Effector memory CD4-positive, alpha-beta T cell (primary cell): ENCODE measurements at regions not wholly inside any gene's neighbourhood (a gene's known extent, or its start where the extent isn't known, plus 50 kb on each side); places are given as distances from the start of the nearest gene placed in this dataset.

Source experiments
- DNase-seq, 3 donors: peaks; one replicate each; pipeline ENCODE4 v3.0.0-alpha.2; 2020
- H3K27ac ChIP-seq: 2 replicates; pipeline ENCODE4 v1.7.0; 2013; ENCODE audit warnings: mild to moderate bottlenecking, low read length, moderate library complexity; ENCODE audit not compliant: insufficient read depth, poor library complexity, severe bottlenecking
- H3K27me3 ChIP-seq: replicated peaks from 2 replicates; pipeline ENCODE4 v1.7.0; 2013; ENCODE audit warnings: mild to moderate bottlenecking, low read length; ENCODE audit not compliant: insufficient read depth, control insufficient read depth, poor library complexity, severe bottlenecking
- H3K36me3 ChIP-seq: 2 replicates; pipeline ENCODE4 v1.7.0; 2013; ENCODE audit warnings: mild to moderate bottlenecking, low read length, moderate library complexity; ENCODE audit not compliant: control insufficient read depth, insufficient read depth
- H3K4me1 ChIP-seq: 2 replicates; pipeline ENCODE4 v1.7.0; 2013; ENCODE audit warnings: low read length, mild to moderate bottlenecking; ENCODE audit not compliant: control insufficient read depth, insufficient read depth, poor library complexity, severe bottlenecking
- H3K4me3 ChIP-seq: 2 replicates; pipeline ENCODE4 v1.7.0; 2013; ENCODE audit warnings: low read length, low read depth, mild to moderate bottlenecking; ENCODE audit not compliant: insufficient read depth, poor library complexity, severe bottlenecking
- H3K9me3 ChIP-seq: 2 replicates; pipeline ENCODE4 v1.7.0; 2013; ENCODE audit warnings: mild to moderate bottlenecking, low read length, moderate library complexity; ENCODE audit not compliant: control insufficient read depth

- DNase-seq: no peak
- no peak overlapping the region for H3K4me3 ChIP-seq
- H3K27me3 ChIP-seq: no peaks in the 10 kb centered on the region
- no peaks in the 10 kb centered on the region for H3K36me3 ChIP-seq
- no peaks in the 10 kb centered on the region for H3K9me3 ChIP-seq
- H3K4me1 ChIP-seq: no peaks in the 10 kb centered on the region
- no peak overlapping the region for H3K27ac ChIP-seq
Observed at GRCh38 chr1:201690528-201690927, 138.4 kb upstream of the IPO9 start.

GRCh38 chr1:201691716-201692554 lies 137.0 kb upstream of the IPO9 start:
- Histone ChIP-seq H3K27ac (no peak overlapping the region), H3K4me1 (no peaks in the 10 kb centered on the region), H3K27me3 (no peaks in the 10 kb centered on the region), H3K4me3 (no peak overlapping the region), H3K36me3 (no peaks in the 10 kb centered on the region), H3K9me3 (no peaks in the 10 kb centered on the region)
- no peak for DNase-seq

- no peak for DNase-seq
- no peak overlapping the region for H3K27ac ChIP-seq
- H3K4me1 ChIP-seq: no peaks in the 10 kb centered on the region
- H3K4me3 ChIP-seq: no peak overlapping the region
- H3K27me3 ChIP-seq: no peaks in the 10 kb centered on the region
- H3K9me3 ChIP-seq: no peaks in the 10 kb centered on the region
- no peaks in the 10 kb centered on the region for H3K36me3 ChIP-seq
Observed at GRCh38 chr1:201692555-201693394, 136.2 kb upstream of the IPO9 start.

- Histone ChIP-seq H3K4me3 (no peak overlapping the region), H3K27me3 (no peaks in the 10 kb centered on the region), H3K9me3 (no peaks in the 10 kb centered on the region), H3K27ac (no peak overlapping the region), H3K36me3 (no peaks in the 10 kb centered on the region), H3K4me1 (no peaks in the 10 kb centered on the region)
- DNase-seq: no peak
Observed at GRCh38 chr1:201693890-201694607, 134.9 kb upstream of the IPO9 start.

GRCh38 chr1:201694608-201695335 lies 134.2 kb upstream of the IPO9 start:
- no peaks in the 10 kb centered on the region for H3K27me3 ChIP-seq
- H3K4me1 ChIP-seq: no peaks in the 10 kb centered on the region
- H3K4me3 ChIP-seq: no peak overlapping the region
- H3K36me3 ChIP-seq: no peaks in the 10 kb centered on the region
- no peak overlapping the region for H3K27ac ChIP-seq
- DNase-seq: no peak
- no peaks in the 10 kb centered on the region for H3K9me3 ChIP-seq

GRCh38 chr1:201695607-201696006 lies 133.3 kb upstream of the IPO9 start:
- no peak for DNase-seq
- H3K27ac ChIP-seq: no peak overlapping the region
- H3K36me3 ChIP-seq: no peaks in the 10 kb centered on the region
- H3K4me1 ChIP-seq: no peaks in the 10 kb centered on the region
- H3K27me3 ChIP-seq: no peaks in the 10 kb centered on the region
- H3K4me3 ChIP-seq: no peak overlapping the region
- H3K9me3 ChIP-seq: no peaks in the 10 kb centered on the region

GRCh38 chr1:201696217-201696761 lies 132.7 kb upstream of the IPO9 start:
- Histone ChIP-seq H3K27ac (no peak overlapping the region), H3K9me3 (no peaks in the 10 kb centered on the region), H3K27me3 (no peaks in the 10 kb centered on the region), H3K36me3 (no peaks in the 10 kb centered on the region), H3K4me3 (no peak overlapping the region), H3K4me1 (no peaks in the 10 kb centered on the region)
- DNase-seq: no peak

- no peaks in the 10 kb centered on the region for H3K9me3 ChIP-seq
- no peak overlapping the region for H3K4me3 ChIP-seq
- H3K36me3 ChIP-seq: no peaks in the 10 kb centered on the region
- no peaks in the 10 kb centered on the region for H3K27me3 ChIP-seq
- H3K27ac ChIP-seq: no peak overlapping the region
- H3K4me1 ChIP-seq: no peaks in the 10 kb centered on the region
- DNase-seq: no peak
Observed at GRCh38 chr1:201697174-201697573, 131.8 kb upstream of the IPO9 start.

- no peak for DNase-seq
- Histone ChIP-seq H3K27ac (no peak overlapping the region), H3K9me3 (no peaks in the 10 kb centered on the region), H3K4me1 (no peaks in the 10 kb centered on the region), H3K4me3 (no peak overlapping the region), H3K36me3 (no peaks in the 10 kb centered on the region), H3K27me3 (no peaks in the 10 kb centered on the region)
Observed at GRCh38 chr1:201701831-201702230, 127.1 kb upstream of the IPO9 start.
